SK-N-MC (cell line): ENCODE measurements at regions not wholly inside any gene's neighbourhood (a gene's known extent, or its start where the extent isn't known, plus 50 kb on each side); places are given as distances from the start of the nearest gene placed in this dataset.

Source experiments
- EZH2 ChIP-seq: fragments of 200-600 bp; sonication (generic); IDR thresholded peaks from one replicate; pipeline ENCODE4 v1.6.1; 2017; ENCODE audit warnings: antibody characterized with exemption
- FOXP2 ChIP-seq: optimal IDR thresholded peaks from 2 replicates; pipeline ENCODE3; 2011; ENCODE audit warnings: mild to moderate bottlenecking, moderate library complexity; ENCODE audit not compliant: insufficient read depth; ENCODE audit errors: extremely low read length, control extremely low read depth
- POLR2AphosphoS5 ChIP-seq: IDR thresholded peaks from 2 replicates; pipeline ENCODE4 v1.6.1; 2012; ENCODE audit warnings: mild to moderate bottlenecking, low read depth, low read length, borderline replicate concordance

GRCh38 chr12:91914701-91915100 lies 230.9 kb downstream of the BTG1 start:
- no peak for TF ChIP-seq POLR2AphosphoS5
- TF ChIP-seq EZH2, result no peak
- TF ChIP-seq FOXP2, result no peak
